ENCODE measurements at regions not wholly inside any gene's neighbourhood (a gene's known extent, or its start where the extent isn't known, plus 50 kb on each side); places are given as distances from the start of the nearest gene placed in this dataset.

DNA sequence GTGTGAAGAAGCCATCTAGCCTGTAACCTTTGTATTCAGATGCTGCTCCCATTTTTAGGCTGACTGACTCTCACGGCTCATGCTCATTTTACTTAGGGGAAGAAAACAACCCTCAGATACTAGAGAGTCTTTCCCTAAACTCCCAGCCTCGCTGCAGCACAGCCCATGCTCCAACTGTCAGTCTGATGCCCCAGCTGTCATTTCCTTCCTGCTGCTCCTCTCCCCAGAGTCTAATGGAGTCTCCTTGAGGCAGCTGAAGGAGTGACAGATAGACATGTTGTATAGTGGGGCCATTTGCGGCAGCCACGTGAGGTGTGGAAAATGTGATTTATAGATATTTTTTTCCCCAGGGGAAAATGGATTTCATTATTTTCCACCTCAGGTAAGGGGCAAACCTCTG lies 59.2 kb upstream of the OLFM4 start:
- no peaks in the 10 kb centered on the region for H3K9me3 ChIP-seq (ENCODE audit: low read length)
- H3K9ac ChIP-seq (ENCODE audit: low read length): no peak overlapping the region
- no peaks in the 10 kb centered on the region for H4K20me1 ChIP-seq (ENCODE audit: insufficient read depth, low read length)
- no peaks in the 10 kb centered on the region for H3K4me1 ChIP-seq (ENCODE audit: insufficient read depth, low read length, severe bottlenecking)
- no peaks in the 10 kb centered on the region for H3K27me3 ChIP-seq (ENCODE audit: insufficient read depth, low read length)
- TF ChIP-seq, protein P1, sequence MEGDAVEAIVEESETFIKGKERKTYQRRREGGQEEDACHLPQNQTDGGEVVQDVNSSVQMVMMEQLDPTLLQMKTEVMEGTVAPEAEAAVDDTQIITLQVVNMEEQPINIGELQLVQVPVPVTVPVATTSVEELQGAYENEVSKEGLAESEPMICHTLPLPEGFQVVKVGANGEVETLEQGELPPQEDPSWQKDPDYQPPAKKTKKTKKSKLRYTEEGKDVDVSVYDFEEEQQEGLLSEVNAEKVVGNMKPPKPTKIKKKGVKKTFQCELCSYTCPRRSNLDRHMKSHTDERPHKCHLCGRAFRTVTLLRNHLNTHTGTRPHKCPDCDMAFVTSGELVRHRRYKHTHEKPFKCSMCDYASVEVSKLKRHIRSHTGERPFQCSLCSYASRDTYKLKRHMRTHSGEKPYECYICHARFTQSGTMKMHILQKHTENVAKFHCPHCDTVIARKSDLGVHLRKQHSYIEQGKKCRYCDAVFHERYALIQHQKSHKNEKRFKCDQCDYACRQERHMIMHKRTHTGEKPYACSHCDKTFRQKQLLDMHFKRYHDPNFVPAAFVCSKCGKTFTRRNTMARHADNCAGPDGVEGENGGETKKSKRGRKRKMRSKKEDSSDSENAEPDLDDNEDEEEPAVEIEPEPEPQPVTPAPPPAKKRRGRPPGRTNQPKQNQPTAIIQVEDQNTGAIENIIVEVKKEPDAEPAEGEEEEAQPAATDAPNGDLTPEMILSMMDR (IDR thresholded peaks at IDR 0.05; ENCODE audit: low read length): no peak
- no peaks in the 10 kb centered on the region for H3K79me2 ChIP-seq (ENCODE audit: insufficient read depth, low read length)
- no peaks in the 10 kb centered on the region for H3K9me2 ChIP-seq (ENCODE audit: low read depth, low read length)
- no peak overlapping the region for H3K4me2 ChIP-seq (ENCODE audit: low read length)
- no peak overlapping the region for H3K27ac ChIP-seq (ENCODE audit: low read depth, low read length, poor library complexity, severe bottlenecking)
- H3K36me3 ChIP-seq (ENCODE audit: insufficient read depth, low read length): no peaks in the 10 kb centered on the region
- H2AFZ ChIP-seq (ENCODE audit: low read length): no peak overlapping the region
- no peaks in the 10 kb centered on the region for H3F3A ChIP-seq (ENCODE audit: insufficient read depth, low read length)
- H3K4me3 ChIP-seq (ENCODE audit: low read depth, low read length, poor library complexity, severe bottlenecking): no peak overlapping the region

DNA sequence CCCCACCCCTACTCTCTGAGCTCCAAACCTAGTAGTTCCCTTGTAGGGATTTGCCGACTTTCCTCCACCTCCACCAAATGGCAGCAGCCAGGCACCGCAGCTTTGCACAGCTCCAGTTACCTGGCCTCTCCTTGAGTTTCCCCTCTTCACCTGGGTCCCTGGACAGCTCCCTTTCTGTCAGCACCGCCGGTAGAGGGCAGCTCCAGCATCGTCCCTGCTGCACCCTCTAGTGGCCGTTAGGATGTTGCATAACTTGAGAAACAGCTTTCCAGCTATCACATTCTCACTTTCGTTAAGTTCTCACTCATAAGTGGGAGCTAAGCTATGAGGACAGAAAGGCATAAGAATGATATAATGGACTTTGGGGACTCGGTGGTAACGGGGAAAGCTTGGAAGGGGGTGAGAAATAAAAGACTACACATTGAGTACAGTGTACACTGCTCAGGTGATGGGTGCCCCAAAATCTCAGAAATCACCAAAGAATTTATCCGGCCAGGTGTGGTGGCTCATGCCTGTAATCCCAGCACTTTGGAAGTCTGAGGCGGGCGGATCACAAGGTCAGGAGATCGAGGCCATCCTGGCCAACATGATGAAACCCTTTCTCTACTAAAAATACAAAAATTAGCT lies 60.4 kb upstream of the OLFM4 start:
- no peak overlapping the region for H3K4me2 ChIP-seq (ENCODE audit: low read length)
- H3K4me3 ChIP-seq (ENCODE audit: low read depth, low read length, poor library complexity, severe bottlenecking): no peak overlapping the region
- H3K9me2 ChIP-seq (ENCODE audit: low read depth, low read length): no peaks in the 10 kb centered on the region
- no peaks in the 10 kb centered on the region for H3K9me3 ChIP-seq (ENCODE audit: low read length)
- no peaks in the 10 kb centered on the region for H3F3A ChIP-seq (ENCODE audit: insufficient read depth, low read length)
- no peaks in the 10 kb centered on the region for H3K27me3 ChIP-seq (ENCODE audit: insufficient read depth, low read length)
- H2AFZ ChIP-seq (ENCODE audit: low read length): no peak overlapping the region
- H3K4me1 ChIP-seq (ENCODE audit: insufficient read depth, low read length, severe bottlenecking): no peaks in the 10 kb centered on the region
- no peak overlapping the region for H3K9ac ChIP-seq (ENCODE audit: low read length)
- no peaks in the 10 kb centered on the region for H4K20me1 ChIP-seq (ENCODE audit: insufficient read depth, low read length)
- no peaks in the 10 kb centered on the region for H3K79me2 ChIP-seq (ENCODE audit: insufficient read depth, low read length)
- TF ChIP-seq, protein P1 (IDR thresholded peaks at IDR 0.05; ENCODE audit: low read length): peak; percentile 88
- no peak for TF ChIP-seq EZH2 (IDR thresholded peaks at IDR 0.05; ENCODE audit: borderline replicate concordance, low read length)
- no peaks in the 10 kb centered on the region for H3K36me3 ChIP-seq (ENCODE audit: insufficient read depth, low read length)
- no peak overlapping the region for H3K27ac ChIP-seq (ENCODE audit: low read depth, low read length, poor library complexity, severe bottlenecking)

DNA sequence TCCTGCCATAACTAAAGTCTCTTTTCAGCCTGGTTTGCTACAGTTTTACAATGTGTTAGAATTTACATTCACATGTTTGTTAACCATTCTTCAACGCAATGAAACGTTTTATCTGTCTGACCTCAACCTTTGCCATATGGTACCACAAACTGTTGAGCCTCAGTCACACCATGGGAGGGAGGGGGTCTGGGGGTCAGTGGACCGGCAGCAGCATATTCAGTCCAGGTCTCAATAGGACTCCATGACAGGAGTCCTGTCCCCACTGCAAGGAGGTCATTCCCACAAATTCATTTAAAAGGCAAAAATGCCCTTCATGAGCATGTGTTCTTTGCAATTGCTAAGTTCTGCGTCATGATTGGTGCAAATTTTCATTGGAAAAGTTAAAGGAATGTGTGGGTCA lies 66.6 kb upstream of the OLFM4 start:
- no peak overlapping the region for H3K9ac ChIP-seq (ENCODE audit: low read length)
- no peaks in the 10 kb centered on the region for H3K4me1 ChIP-seq (ENCODE audit: insufficient read depth, low read length, severe bottlenecking)
- no peaks in the 10 kb centered on the region for H3K79me2 ChIP-seq (ENCODE audit: insufficient read depth, low read length)
- H3K9me2 ChIP-seq (ENCODE audit: low read depth, low read length): no peaks in the 10 kb centered on the region
- no peaks in the 10 kb centered on the region for H4K20me1 ChIP-seq (ENCODE audit: insufficient read depth, low read length)
- no peaks in the 10 kb centered on the region for H3F3A ChIP-seq (ENCODE audit: insufficient read depth, low read length)
- no peaks in the 10 kb centered on the region for H3K27me3 ChIP-seq (ENCODE audit: insufficient read depth, low read length)
- H3K9me3 ChIP-seq (ENCODE audit: low read length): no peaks in the 10 kb centered on the region
- H3K4me2 ChIP-seq (ENCODE audit: low read length): no peak overlapping the region
- TF ChIP-seq, protein P1 (IDR thresholded peaks at IDR 0.05; ENCODE audit: low read length): no peak
- TF ChIP-seq EZH2 (IDR thresholded peaks at IDR 0.05; ENCODE audit: borderline replicate concordance, low read length): no peak
- no peak overlapping the region for H3K27ac ChIP-seq (ENCODE audit: low read depth, low read length, poor library complexity, severe bottlenecking)
- H3K36me3 ChIP-seq (ENCODE audit: insufficient read depth, low read length): no peaks in the 10 kb centered on the region
- no peak overlapping the region for H2AFZ ChIP-seq (ENCODE audit: low read length)
- no peak overlapping the region for H3K4me3 ChIP-seq (ENCODE audit: low read depth, low read length, poor library complexity, severe bottlenecking)

Measured in OCI-LY1 (cell line).